B cell (primary cell): ENCODE measurements at regions not wholly inside any gene's neighbourhood (a gene's known extent, or its start where the extent isn't known, plus 50 kb on each side); places are given as distances from the start of the nearest gene placed in this dataset.

Source experiments
- ATAC-seq: fragments of 200-7000 bp; cut with Tn5 transposase; one replicate; pipeline ENCODE4 v1.10.0; 2021; ENCODE audit warnings: low read depth, mild to moderate bottlenecking, moderate number of reproducible peaks, moderate library complexity
- CTCF ChIA-PET: fragments of 350-600 bp; sonication (Branson Sonifier 250); formaldehyde crosslinking; loops from one replicate; lab custom pipeline; 2021; ENCODE audit warnings: antibody characterized with exemption, inconsistent platforms; lab: Charles Lee
- POLR2A ChIA-PET: fragments of 350-600 bp; sonication (Branson Sonifier 250); formaldehyde crosslinking; loops from one replicate; lab custom pipeline; 2021; ENCODE audit warnings: antibody characterized with exemption; lab: Charles Lee
- DNase-seq: peaks from one replicate; pipeline ENCODE4 v3.0.0; 2013
- H2AFZ ChIP-seq: 2 replicates; pipeline ENCODE4 v1.6.1; 2012; ENCODE audit warnings: mild to moderate bottlenecking, low read depth, low read length; ENCODE audit not compliant: insufficient read depth, poor library complexity, severe bottlenecking
- H3K27ac ChIP-seq, 2 donors: 1 replicate in 1 of 2; 2 replicates in 1 of 2; pipeline ENCODE4 v1.5.1; 2012 to 2013; ENCODE audit warnings: low read length in 2 of 2, mild to moderate bottlenecking in 2 of 2, moderate library complexity in 1 of 2
- H3K27me3 ChIP-seq, 4 experiments: fragments of 200-600 bp in 1 of 4; sonication (generic) in 1 of 4; replicated peaks in 1 of 4; 1 replicate in 2 of 4; 2 replicates in 2 of 4; pipeline versions ENCODE4 v1.6.1 to v1.7.0; 2013 to 2016; ENCODE audit warnings: low read length in 3 of 4, mild to moderate bottlenecking in 2 of 4, mixed read lengths in 1 of 4, moderate library complexity in 1 of 4; ENCODE audit not compliant: insufficient read depth in 4 of 4, control insufficient read depth in 3 of 4; ENCODE audit errors: control extremely low read depth in 1 of 4
- H3K36me3 ChIP-seq, 2 experiments: replicated peaks in 1 of 2; 1 replicate in 1 of 2; 2 replicates in 1 of 2; pipeline versions ENCODE4 v1.6.1 to v1.7.1; 2013; ENCODE audit warnings: low read length in 1 of 2; ENCODE audit not compliant: insufficient read depth in 2 of 2, control insufficient read depth in 1 of 2; ENCODE audit errors: control extremely low read depth in 1 of 2, extremely low read depth in 1 of 2
- H3K4me1 ChIP-seq, 2 donors: fragments of 200-600 bp in 1 of 2; sonication (generic) in 1 of 2; 1 replicate in 1 of 2; 2 replicates in 1 of 2; pipeline versions ENCODE4 v1.5.1 to v1.6.1; 2013 to 2017; ENCODE audit warnings: low read length in 2 of 2; ENCODE audit not compliant: control insufficient read depth in 2 of 2, insufficient read depth in 2 of 2
- H3K4me2 ChIP-seq: replicated peaks from 2 replicates; pipeline ENCODE3; 2012; ENCODE audit warnings: mild to moderate bottlenecking, low read depth, low read length; ENCODE audit not compliant: poor library complexity, severe bottlenecking
- H3K4me3 ChIP-seq, 5 experiments: fragments of 200-600 bp in 1 of 5; sonication (generic) in 1 of 5; 1 replicate in 3 of 5; 2 replicates in 2 of 5; pipeline versions ENCODE4 v1.5.1 to v1.7.0; 2011 to 2016; ENCODE audit warnings: low read length in 4 of 5, mild to moderate bottlenecking in 4 of 5, low read depth in 2 of 5, control low read depth in 1 of 5, moderate library complexity in 1 of 5; ENCODE audit not compliant: insufficient read depth in 1 of 5; ENCODE audit errors: control extremely low read depth in 1 of 5, extremely low read depth in 1 of 5
- H3K79me2 ChIP-seq: fragments of 200-600 bp; sonication (generic); one replicate; pipeline ENCODE4 v1.6.0; 2016; ENCODE audit warnings: low read length; ENCODE audit not compliant: control insufficient read depth, insufficient read depth
- H3K9ac ChIP-seq: fragments of 200-600 bp; sonication (generic); 2 replicates; pipeline ENCODE4 v1.6.1; 2017; ENCODE audit warnings: mild to moderate bottlenecking, low read length, moderate library complexity
- H3K9me3 ChIP-seq, 3 donors: one replicate each; pipeline versions ENCODE4 v1.6.1 to v1.7.1; 2013; ENCODE audit warnings: low read length in 2 of 3; ENCODE audit not compliant: control insufficient read depth in 2 of 3, insufficient read depth in 1 of 3; ENCODE audit errors: control extremely low read depth in 1 of 3
- H4K20me1 ChIP-seq: 2 replicates; pipeline ENCODE4 v1.6.0; 2012; ENCODE audit warnings: mild to moderate bottlenecking, low read length; ENCODE audit not compliant: insufficient read depth, control insufficient read depth, poor library complexity, severe bottlenecking
- H3K27ac Mint-ChIP-seq: one replicate; pipeline ENCODE4 v1.8.0; 2021; ENCODE audit warnings: mixed read lengths
- H3K27me3 Mint-ChIP-seq: one replicate; pipeline ENCODE4 v1.8.0; 2021; ENCODE audit warnings: mixed read lengths
- H3K4me1 Mint-ChIP-seq: one replicate; pipeline ENCODE4 v1.8.0; 2021; ENCODE audit warnings: mixed read lengths
- H3K4me3 Mint-ChIP-seq: one replicate; pipeline ENCODE4 v1.8.0; 2021; ENCODE audit warnings: mixed read lengths
- H3K9me3 Mint-ChIP-seq: one replicate; pipeline ENCODE4 v1.8.0; 2022; ENCODE audit warnings: mixed read lengths; ENCODE audit not compliant: insufficient read depth
- EZH2 ChIP-seq: IDR thresholded peaks from 2 replicates; pipeline ENCODE4 v1.6.1; 2012; ENCODE audit warnings: borderline replicate concordance, low read depth, mild to moderate bottlenecking, moderate library complexity, low read length; ENCODE audit not compliant: insufficient read depth, poor library complexity, severe bottlenecking
- WGBS: methylation state at CpG from one replicate; pipeline ENCODE4 v1.1.5; 2013; ENCODE audit warnings: missing lambda C conversion rate; ENCODE audit not compliant: insufficient coverage; 5-methylcytosine and 5-hydroxymethylcytosine counted together
- intact Hi-C: fragments of 100-400 bp; cut with micrococcal nuclease; formaldehyde crosslinking; loops from one replicate; pipeline ENCODE4 v1.10.0; 2022
- TF ChIP-seq, protein P1 (sequence below): fragments of 200-600 bp; IDR thresholded peaks from one replicate; pipeline ENCODE4 v1.8.0; 2022; ENCODE audit warnings: antibody characterized with exemption, mild to moderate bottlenecking

- H3K4me2 ChIP-seq: no peak overlapping the region
- no peaks in the 10 kb centered on the region for H3K4me1 ChIP-seq
- no peak overlapping the region for H2AFZ ChIP-seq
- ChIA-PET POLR2A (no interaction called here), CTCF (interaction anchor here (1.4 to 2.1 kb wide), 3 partner anchors 9 to 16 kb away, joined by 4 to 12 read pairs (median 5); no protein-coding TSS in a partner anchor)
- no peak for DNase-seq
- intact Hi-C loops: no loop called here
- no peak overlapping the region for H3K4me3 ChIP-seq
- Mint-ChIP-seq H3K27me3 (peaks cover 3% of the 10 kb centered on the region), H3K4me3 (no peak overlapping the region), H3K4me1 (no peaks in the 10 kb centered on the region), H3K27ac (no peak overlapping the region), H3K9me3 (no peaks in the 10 kb centered on the region)
- no peaks in the 10 kb centered on the region for H4K20me1 ChIP-seq
- ATAC-seq: no peak
- TF ChIP-seq, protein P1, sequence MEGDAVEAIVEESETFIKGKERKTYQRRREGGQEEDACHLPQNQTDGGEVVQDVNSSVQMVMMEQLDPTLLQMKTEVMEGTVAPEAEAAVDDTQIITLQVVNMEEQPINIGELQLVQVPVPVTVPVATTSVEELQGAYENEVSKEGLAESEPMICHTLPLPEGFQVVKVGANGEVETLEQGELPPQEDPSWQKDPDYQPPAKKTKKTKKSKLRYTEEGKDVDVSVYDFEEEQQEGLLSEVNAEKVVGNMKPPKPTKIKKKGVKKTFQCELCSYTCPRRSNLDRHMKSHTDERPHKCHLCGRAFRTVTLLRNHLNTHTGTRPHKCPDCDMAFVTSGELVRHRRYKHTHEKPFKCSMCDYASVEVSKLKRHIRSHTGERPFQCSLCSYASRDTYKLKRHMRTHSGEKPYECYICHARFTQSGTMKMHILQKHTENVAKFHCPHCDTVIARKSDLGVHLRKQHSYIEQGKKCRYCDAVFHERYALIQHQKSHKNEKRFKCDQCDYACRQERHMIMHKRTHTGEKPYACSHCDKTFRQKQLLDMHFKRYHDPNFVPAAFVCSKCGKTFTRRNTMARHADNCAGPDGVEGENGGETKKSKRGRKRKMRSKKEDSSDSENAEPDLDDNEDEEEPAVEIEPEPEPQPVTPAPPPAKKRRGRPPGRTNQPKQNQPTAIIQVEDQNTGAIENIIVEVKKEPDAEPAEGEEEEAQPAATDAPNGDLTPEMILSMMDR: no peak
- TF ChIP-seq EZH2: no peak
- peaks cover 0 to 1% (median 0%) of the 10 kb centered on the region in 3 donors for H3K9me3 ChIP-seq
- no peaks in the 10 kb centered on the region for H3K79me2 ChIP-seq
- H3K27ac ChIP-seq: no peak overlapping the region
- H3K36me3 ChIP-seq: no peaks in the 10 kb centered on the region
- H3K27me3 ChIP-seq: peaks cover 0 to 4% (median 0%) of the 10 kb centered on the region in 4 experiments
- 88% methylated on average over 2 of the region's 5 CpGs for WGBS
- no peak overlapping the region for H3K9ac ChIP-seq
Observed at GRCh38 chr4:67397031-67397430, 148.3 kb downstream of the CENPC start.

DNA sequence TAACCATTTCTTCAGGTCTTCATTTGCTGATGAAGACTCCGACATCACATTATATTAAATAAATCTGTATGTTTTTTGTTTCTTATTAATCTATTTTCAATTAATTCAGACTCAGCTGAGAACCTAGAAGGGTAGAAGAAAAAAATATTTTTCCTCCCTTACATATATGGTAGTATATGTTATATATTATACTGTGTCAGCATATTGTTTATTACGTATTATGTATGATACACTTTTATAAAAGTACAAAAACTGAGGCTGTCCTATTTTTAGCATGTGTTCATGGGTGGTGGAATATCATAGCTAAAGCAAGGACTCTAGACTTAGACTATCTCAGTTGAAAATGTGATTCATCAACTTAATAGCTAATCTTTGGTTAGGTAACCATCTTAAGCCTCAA is 149.3 kb downstream of the CENPC start:
- intact Hi-C loops: no loop called here
- Histone ChIP-seq H3K4me1 (no peaks in the 10 kb centered on the region), H3K4me2 (no peak overlapping the region), H3K4me3 (no peak overlapping the region), H3K9me3 (peaks cover 0 to 1% (median 0%) of the 10 kb centered on the region in 3 donors), H2AFZ (no peak overlapping the region), H4K20me1 (no peaks in the 10 kb centered on the region), H3K79me2 (no peaks in the 10 kb centered on the region), H3K9ac (no peak overlapping the region), H3K27ac (no peak overlapping the region), H3K36me3 (no peaks in the 10 kb centered on the region), H3K27me3 (peaks cover 0 to 4% (median 0%) of the 10 kb centered on the region in 4 experiments)
- WGBS: no CpG with 5 or more reads among the region's 2 CpGs
- no peaks in the 10 kb centered on the region for H3K9me3 Mint-ChIP-seq
- ATAC-seq (no peak), DNase-seq (no peak)
- POLR2A ChIA-PET: no interaction called here
- no peak overlapping the region for H3K4me3 Mint-ChIP-seq
- CTCF ChIA-PET: interaction anchor here (0.8 to 2.1 kb wide), 3 partner anchors 10 to 388 kb away, joined by 3 to 12 read pairs (median 3); no protein-coding TSS in a partner anchor
- H3K27me3 Mint-ChIP-seq: peaks cover 7% of the 10 kb centered on the region
- TF ChIP-seq EZH2: no peak
- TF ChIP-seq, protein P1: no peak
- no peaks in the 10 kb centered on the region for H3K4me1 Mint-ChIP-seq
- no peak overlapping the region for H3K27ac Mint-ChIP-seq
